WI38 (cell line): ENCODE measurements at regions not wholly inside any gene's neighbourhood (a gene's known extent, or its start where the extent isn't known, plus 50 kb on each side); places are given as distances from the start of the nearest gene placed in this dataset.

ENCODE experiments used
- H3K4me3 ChIP-seq: 2 replicates; pipeline ENCODE4 v1.5.1; 2011; ENCODE audit warnings: low read depth, mild to moderate bottlenecking, control low read depth, low read length
- TF ChIP-seq, protein P1 (sequence below): IDR thresholded peaks from 2 replicates; pipeline ENCODE4 v1.5.1; 2012; ENCODE audit warnings: low read depth, mild to moderate bottlenecking, control low read depth, low read length

- no peak overlapping the region for H3K4me3 ChIP-seq
- TF ChIP-seq, protein P1, sequence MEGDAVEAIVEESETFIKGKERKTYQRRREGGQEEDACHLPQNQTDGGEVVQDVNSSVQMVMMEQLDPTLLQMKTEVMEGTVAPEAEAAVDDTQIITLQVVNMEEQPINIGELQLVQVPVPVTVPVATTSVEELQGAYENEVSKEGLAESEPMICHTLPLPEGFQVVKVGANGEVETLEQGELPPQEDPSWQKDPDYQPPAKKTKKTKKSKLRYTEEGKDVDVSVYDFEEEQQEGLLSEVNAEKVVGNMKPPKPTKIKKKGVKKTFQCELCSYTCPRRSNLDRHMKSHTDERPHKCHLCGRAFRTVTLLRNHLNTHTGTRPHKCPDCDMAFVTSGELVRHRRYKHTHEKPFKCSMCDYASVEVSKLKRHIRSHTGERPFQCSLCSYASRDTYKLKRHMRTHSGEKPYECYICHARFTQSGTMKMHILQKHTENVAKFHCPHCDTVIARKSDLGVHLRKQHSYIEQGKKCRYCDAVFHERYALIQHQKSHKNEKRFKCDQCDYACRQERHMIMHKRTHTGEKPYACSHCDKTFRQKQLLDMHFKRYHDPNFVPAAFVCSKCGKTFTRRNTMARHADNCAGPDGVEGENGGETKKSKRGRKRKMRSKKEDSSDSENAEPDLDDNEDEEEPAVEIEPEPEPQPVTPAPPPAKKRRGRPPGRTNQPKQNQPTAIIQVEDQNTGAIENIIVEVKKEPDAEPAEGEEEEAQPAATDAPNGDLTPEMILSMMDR = no peak
Observed at GRCh38 chr12:65517656-65518210, 239.2 kb downstream of the MSRB3 start.

DNA sequence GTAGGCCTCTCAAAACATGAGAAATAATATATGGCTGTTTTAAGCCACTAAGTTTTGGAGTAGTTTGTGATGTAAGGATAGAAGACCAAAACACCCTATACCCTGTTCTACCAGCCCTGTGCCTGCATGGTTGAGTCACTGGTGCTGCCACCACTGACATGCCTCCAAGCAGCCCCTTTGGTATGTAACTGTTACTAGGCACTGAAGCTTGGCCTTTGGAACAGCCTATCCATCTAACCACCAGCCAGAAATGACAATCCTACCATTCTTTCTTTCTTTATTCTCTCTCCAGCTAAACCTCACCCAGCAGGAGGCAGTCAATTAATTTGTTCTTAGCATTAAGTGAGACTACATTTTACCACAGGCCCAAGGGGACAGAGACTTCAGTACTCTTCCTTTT lies 240.3 kb downstream of the MSRB3 start:
- TF ChIP-seq, protein P1 = no peak

DNA sequence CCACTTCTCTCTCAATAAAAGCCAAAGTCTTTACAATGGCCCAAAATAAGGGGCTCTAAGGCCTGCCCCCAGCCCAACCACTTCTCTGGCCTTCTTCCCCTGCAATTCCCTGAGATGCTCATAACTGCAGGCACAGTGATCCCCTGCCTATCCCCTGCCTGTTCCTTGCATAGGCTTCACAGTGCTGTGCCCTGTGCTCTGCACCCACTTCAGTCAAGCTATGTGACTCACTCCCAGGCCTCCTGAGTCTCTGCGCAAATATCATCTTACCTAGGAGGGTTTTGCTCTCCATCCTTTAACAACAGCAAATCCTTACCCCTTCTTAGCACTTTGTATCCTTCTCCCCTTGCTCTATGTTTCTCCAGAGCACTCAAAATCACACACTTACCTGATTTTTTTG lies 242.2 kb downstream of the MSRB3 start:
- H3K4me3 ChIP-seq = no peak overlapping the region
- TF ChIP-seq, protein P1 = no peak

More for the DNA sequence above, 240.3 kb downstream of the MSRB3 start:
- no peak overlapping the region for H3K4me3 ChIP-seq

DNA sequence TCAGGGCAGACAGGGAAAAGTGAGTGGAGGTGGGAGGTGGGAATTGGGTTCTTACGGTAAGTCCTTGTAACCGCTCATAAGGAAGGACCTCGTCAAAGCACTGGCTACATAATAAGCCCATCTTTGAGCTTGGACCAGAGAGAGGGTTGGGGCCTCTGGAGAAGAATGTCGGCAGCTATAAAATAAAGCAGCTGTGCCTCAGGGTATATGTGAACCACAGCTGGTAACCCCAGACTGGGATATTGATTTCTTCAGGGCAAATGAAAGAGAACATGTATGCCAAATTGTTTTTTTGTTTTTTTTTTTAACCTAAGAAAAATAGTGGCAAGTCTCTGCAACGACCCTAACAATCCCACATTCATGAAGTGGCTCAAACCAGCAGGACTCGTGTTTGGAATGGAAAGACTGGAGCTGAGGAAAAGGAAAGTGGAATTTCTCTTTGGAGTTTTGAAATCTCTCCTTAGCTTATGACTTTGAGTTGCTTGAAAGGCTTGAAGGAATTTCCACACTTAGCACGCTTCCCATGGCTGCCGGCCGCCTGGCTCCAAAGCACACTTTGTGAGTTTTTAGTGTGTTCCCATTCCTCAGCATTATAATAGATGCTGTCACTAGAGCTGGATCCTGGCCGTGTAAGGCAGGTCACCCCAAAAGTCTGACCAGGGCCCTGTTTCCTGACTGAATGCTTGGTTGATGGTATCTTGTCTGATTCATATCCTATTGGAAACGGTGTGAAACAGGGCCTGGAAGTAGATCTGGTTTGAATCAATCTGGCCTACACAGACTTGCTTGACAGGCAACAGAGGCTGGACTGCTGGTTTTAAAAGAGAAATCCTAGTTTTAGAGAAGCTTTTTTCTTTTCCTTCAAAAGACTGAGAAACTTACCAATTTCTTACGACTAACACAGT lies 244.7 kb downstream of the MSRB3 start:
- no peak overlapping the region for H3K4me3 ChIP-seq
- TF ChIP-seq, protein P1 = no peak

DNA sequence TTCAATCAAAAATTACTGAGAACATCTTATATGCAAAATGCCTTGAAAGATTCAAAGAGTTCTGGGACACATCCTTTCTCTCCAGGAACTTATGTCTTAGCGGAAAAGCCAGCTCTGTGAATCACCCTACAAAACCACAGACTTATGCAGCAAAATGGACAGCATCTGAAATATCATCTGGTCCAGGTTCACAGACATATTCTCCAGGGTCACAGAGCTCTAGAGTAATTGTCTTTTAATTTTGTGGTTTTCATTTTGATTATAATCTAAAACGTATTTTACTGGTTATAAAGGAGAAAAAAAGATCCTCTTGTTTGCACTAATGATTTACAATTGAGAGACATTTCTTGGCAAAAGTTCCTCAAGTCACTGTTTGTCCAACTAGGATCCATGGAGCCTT lies 246.2 kb downstream of the MSRB3 start:
- TF ChIP-seq, protein P1 = no peak
- H3K4me3 ChIP-seq = no peak overlapping the region

DNA sequence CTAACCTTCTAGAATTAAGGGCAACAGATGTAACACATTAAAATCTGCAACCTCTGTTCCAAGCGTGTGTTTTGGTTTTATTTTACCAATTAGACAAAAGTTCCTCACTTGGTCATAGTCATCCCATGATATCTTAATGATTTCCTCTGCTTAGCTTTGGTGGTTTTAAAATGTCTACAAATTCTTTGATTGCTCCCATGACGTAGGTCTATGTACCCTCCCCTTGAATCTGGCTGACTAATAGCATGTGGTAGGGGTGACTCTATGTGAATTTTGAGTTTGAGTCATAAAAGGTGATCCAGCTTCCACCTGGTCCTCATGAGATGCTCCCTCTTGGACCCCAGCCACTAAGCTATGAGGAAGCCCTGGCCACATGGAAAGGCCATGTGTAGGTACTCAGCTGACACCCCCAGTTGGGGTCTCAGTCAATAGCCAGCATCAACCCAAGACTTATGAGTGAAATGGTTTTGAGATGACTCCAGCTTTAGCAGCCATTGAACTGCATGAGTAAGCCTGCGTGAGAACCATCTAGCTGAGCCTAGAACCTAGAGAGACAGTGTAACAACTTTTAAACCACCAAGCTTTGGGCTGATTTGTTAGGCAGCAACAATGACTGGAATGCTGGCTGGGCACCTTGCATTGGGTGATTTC lies 247.1 kb downstream of the MSRB3 start:
- TF ChIP-seq, protein P1 = no peak

GRCh38 chr12:65526311-65526710 lies 247.8 kb downstream of the MSRB3 start:
- no peak overlapping the region for H3K4me3 ChIP-seq
- TF ChIP-seq, protein P1 = no peak

More for the DNA sequence above, 247.1 kb downstream of the MSRB3 start:
- H3K4me3 ChIP-seq = no peak overlapping the region
